Mesendoderm (in vitro differentiated cells): ENCODE measurements at regions not wholly inside any gene's neighbourhood (a gene's known extent, or its start where the extent isn't known, plus 50 kb on each side); places are given as distances from the start of the nearest gene placed in this dataset.

Experiments used
- DNase-seq: peaks from one replicate; pipeline ENCODE4 v3.0.0; 2013
- H2AK5ac ChIP-seq: 2 replicates; pipeline ENCODE4 v1.6.1; 2013; ENCODE audit warnings: low read length, inconsistent platforms
- H2BK120ac ChIP-seq: 2 replicates; pipeline ENCODE4 v1.6.1; 2013; ENCODE audit warnings: low read depth, mild to moderate bottlenecking, low read length, moderate library complexity, mixed read lengths
- H2BK15ac ChIP-seq: replicated peaks from 2 replicates; pipeline ENCODE4 v1.6.1; 2013; ENCODE audit warnings: low read depth, mild to moderate bottlenecking, moderate library complexity
- H2BK5ac ChIP-seq: 2 replicates; pipeline ENCODE4 v1.6.1; 2013; ENCODE audit warnings: low read length, inconsistent platforms
- H3K18ac ChIP-seq: 2 replicates; pipeline ENCODE4 v1.6.1; 2013; ENCODE audit warnings: mild to moderate bottlenecking, low read length, mixed read lengths
- H3K23ac ChIP-seq: one replicate; pipeline ENCODE4 v1.6.1; 2013; ENCODE audit warnings: low read length
- H3K27ac ChIP-seq: 2 replicates; pipeline ENCODE4 v1.5.1; 2013; ENCODE audit warnings: low read depth, mild to moderate bottlenecking, inconsistent platforms, low read length, moderate library complexity
- H3K27me3 ChIP-seq: 2 replicates; pipeline ENCODE4 v1.6.1; 2013; ENCODE audit warnings: low read length, control low read depth, mild to moderate bottlenecking, inconsistent platforms; ENCODE audit not compliant: insufficient read depth, poor library complexity
- H3K36me3 ChIP-seq: 2 replicates; pipeline ENCODE4 v1.6.1; 2013; ENCODE audit warnings: low read length, inconsistent platforms; ENCODE audit not compliant: control insufficient read depth, insufficient read depth
- H3K4ac ChIP-seq: one replicate; pipeline ENCODE4 v1.6.1; 2013; ENCODE audit warnings: low read depth, mild to moderate bottlenecking, low read length, moderate library complexity
- H3K4me1 ChIP-seq: 2 replicates; pipeline ENCODE4 v1.6.1; 2013; ENCODE audit warnings: low read depth, low read length, inconsistent platforms; ENCODE audit not compliant: control insufficient read depth
- H3K4me2 ChIP-seq: 2 replicates; pipeline ENCODE4 v1.6.1; 2013; ENCODE audit warnings: low read length
- H3K4me3 ChIP-seq: 2 replicates; pipeline ENCODE4 v1.5.1; 2013; ENCODE audit warnings: mild to moderate bottlenecking, low read length
- H3K56ac ChIP-seq: one replicate; pipeline ENCODE4 v1.6.1; 2013; ENCODE audit warnings: low read length
- H3K79me1 ChIP-seq: 2 replicates; pipeline ENCODE4 v1.6.1; 2013; ENCODE audit warnings: low read length, inconsistent platforms
- H3K79me2 ChIP-seq: 2 replicates; pipeline ENCODE4 v1.6.1; 2013; ENCODE audit warnings: mild to moderate bottlenecking, low read length; ENCODE audit not compliant: control insufficient read depth, insufficient read depth
- H3K9ac ChIP-seq: 2 replicates; pipeline ENCODE4 v1.6.1; 2013; ENCODE audit warnings: low read length, inconsistent platforms
- H4K5ac ChIP-seq: one replicate; pipeline ENCODE4 v1.6.1; 2013; ENCODE audit warnings: low read length
- H4K8ac ChIP-seq: one replicate; pipeline ENCODE4 v1.6.1; 2013; ENCODE audit warnings: low read depth, mild to moderate bottlenecking, control low read depth, low read length, moderate library complexity
- WGBS: extraction: QIAGEN DNeasy Blood & Tissue Kit; methylation state at CpG from one replicate; pipeline ENCODE4 v1.1.7; 2013; ENCODE audit warnings: low lambda C conversion rate, missing lambda C conversion rate; ENCODE audit not compliant: insufficient coverage; ENCODE audit errors: extremely low coverage; 5-methylcytosine and 5-hydroxymethylcytosine counted together

DNA sequence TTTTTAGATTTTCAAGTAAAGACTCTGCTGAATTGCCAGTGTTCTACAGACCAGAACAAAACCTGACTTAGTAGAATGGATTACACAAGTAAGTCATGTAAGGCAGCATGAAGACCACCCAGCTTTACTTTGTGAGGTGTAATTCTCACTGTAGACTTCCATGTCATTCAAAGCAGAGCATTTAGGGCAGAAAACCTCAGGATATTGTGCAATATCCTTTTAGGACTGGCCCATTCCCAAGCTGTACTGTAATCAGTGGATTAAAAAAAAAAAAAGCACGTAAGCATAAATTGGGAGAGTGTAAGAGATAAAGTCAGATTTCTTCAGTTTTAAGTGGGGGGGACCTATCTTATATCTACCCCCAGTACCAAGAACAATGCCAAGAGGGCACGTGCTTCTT lies 380.5 kb upstream of the PRMT6 start:
- WGBS: no CpG with 5 or more reads among the region's 2 CpGs
- no peaks in the 10 kb centered on the region for H3K79me1 ChIP-seq
- H2BK5ac ChIP-seq: no peak overlapping the region
- H3K4me3 ChIP-seq: no peak overlapping the region
- H3K18ac ChIP-seq: no peak overlapping the region
- H3K4ac ChIP-seq: no peak overlapping the region
- no peak overlapping the region for H3K27ac ChIP-seq
- H3K56ac ChIP-seq: no peak overlapping the region
- no peak overlapping the region for H2BK120ac ChIP-seq
- H3K9ac ChIP-seq: no peak overlapping the region
- no peaks in the 10 kb centered on the region for H3K4me1 ChIP-seq
- DNase-seq: no peak
- no peak overlapping the region for H3K23ac ChIP-seq
- no peak overlapping the region for H4K5ac ChIP-seq
- H2BK15ac ChIP-seq: no peak overlapping the region
- no peak overlapping the region for H4K8ac ChIP-seq
- no peaks in the 10 kb centered on the region for H3K36me3 ChIP-seq
- H3K79me2 ChIP-seq: no peaks in the 10 kb centered on the region
- no peaks in the 10 kb centered on the region for H3K27me3 ChIP-seq
- H2AK5ac ChIP-seq: no peak overlapping the region
- no peak overlapping the region for H3K4me2 ChIP-seq

- H3K27ac ChIP-seq: no peak overlapping the region
- no peak overlapping the region for H3K4me3 ChIP-seq
- WGBS: no CpG with 5 or more reads among the region's 3 CpGs
- no peak overlapping the region for H2BK120ac ChIP-seq
- H3K9ac ChIP-seq: no peak overlapping the region
- H3K36me3 ChIP-seq: no peaks in the 10 kb centered on the region
- no peak overlapping the region for H3K4me2 ChIP-seq
- no peaks in the 10 kb centered on the region for H3K79me2 ChIP-seq
- no peaks in the 10 kb centered on the region for H3K4me1 ChIP-seq
- no peak overlapping the region for H3K4ac ChIP-seq
- no peaks in the 10 kb centered on the region for H3K27me3 ChIP-seq
- H2BK5ac ChIP-seq: no peak overlapping the region
- no peak overlapping the region for H4K8ac ChIP-seq
- no peak overlapping the region for H2BK15ac ChIP-seq
- H3K79me1 ChIP-seq: no peaks in the 10 kb centered on the region
- no peak overlapping the region for H3K56ac ChIP-seq
- H2AK5ac ChIP-seq: no peak overlapping the region
- no peak overlapping the region for H3K18ac ChIP-seq
- H4K5ac ChIP-seq: no peak overlapping the region
- no peak for DNase-seq
- H3K23ac ChIP-seq: no peak overlapping the region
These were observed 379.3 kb upstream of the PRMT6 start for GRCh38 chr1:106677181-106677580.

DNA sequence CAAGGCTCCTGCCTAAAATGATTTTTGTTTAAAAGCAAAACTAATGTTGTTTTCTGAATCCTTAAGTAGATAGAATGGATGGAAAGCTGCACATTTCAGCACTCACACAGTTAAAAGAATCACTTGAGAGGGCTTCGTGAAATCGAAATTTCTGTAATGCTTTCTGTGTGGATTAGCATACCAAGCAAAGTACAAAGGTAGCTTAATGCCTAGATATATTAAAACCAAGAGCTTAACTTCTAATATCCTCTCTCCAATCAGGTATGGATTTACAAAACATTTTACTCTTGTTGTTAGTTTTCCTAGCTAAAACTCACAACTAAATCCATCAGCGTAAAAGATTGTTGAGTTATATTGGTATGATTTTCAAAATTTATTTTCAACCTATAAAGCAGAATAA lies 378.8 kb upstream of the PRMT6 start:
- Histone ChIP-seq H3K36me3 (no peaks in the 10 kb centered on the region), H3K79me1 (no peaks in the 10 kb centered on the region), H3K4me2 (no peak overlapping the region), H2BK120ac (no peak overlapping the region), H4K5ac (no peak overlapping the region), H3K4ac (no peak overlapping the region), H3K27ac (no peak overlapping the region), H4K8ac (no peak overlapping the region), H3K27me3 (no peaks in the 10 kb centered on the region), H3K18ac (no peak overlapping the region), H3K23ac (no peak overlapping the region), H3K79me2 (no peaks in the 10 kb centered on the region), H3K4me3 (no peak overlapping the region), H3K4me1 (no peaks in the 10 kb centered on the region), H3K9ac (no peak overlapping the region), H2AK5ac (no peak overlapping the region), H3K56ac (no peak overlapping the region), H2BK15ac (no peak overlapping the region), H2BK5ac (no peak overlapping the region)
- no peak for DNase-seq
- no CpG with 5 or more reads among the region's 3 CpGs for WGBS

DNA sequence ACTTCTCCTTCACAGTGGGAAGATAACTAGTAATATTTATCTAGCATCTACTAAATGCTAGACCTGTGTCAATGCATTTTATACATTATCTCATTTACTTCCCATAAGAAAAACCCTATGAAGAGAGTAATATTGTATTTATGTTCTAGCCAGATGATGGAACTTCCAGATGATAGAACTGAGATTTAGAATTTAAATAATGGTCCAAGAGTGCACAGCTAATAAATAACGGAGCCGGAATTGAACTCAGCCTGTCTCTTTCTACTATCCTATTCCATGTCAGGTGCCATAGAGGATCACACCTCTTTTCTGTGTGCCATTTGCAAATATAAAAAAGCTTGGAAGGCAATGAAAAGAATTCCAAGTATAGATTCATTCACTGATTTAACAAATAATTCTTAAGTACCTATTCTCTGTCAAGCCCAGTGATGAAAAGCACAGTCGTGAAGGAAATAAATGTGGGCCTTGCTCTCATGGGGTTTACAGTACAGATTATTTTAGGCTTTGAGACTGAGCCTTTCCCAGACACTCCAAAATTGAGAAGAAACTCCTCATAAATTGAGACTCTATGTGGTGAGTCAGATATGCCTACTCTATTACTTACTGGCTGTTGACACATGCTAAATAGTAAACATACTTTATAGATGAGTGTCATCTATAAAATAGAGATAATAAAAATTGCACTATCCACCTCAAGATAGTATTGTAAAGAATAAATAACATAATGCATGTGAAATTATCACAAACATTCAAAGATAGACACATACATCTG lies 378.0 kb upstream of the PRMT6 start:
- Histone ChIP-seq H3K4me3 (no peak overlapping the region), H3K36me3 (no peaks in the 10 kb centered on the region), H3K27ac (no peak overlapping the region), H3K4me1 (no peaks in the 10 kb centered on the region), H3K9ac (no peak overlapping the region), H3K23ac (no peak overlapping the region), H4K5ac (no peak overlapping the region), H3K18ac (no peak overlapping the region), H2BK120ac (no peak overlapping the region), H3K4ac (no peak overlapping the region), H2BK15ac (no peak overlapping the region), H3K27me3 (no peaks in the 10 kb centered on the region), H2AK5ac (no peak overlapping the region), H4K8ac (no peak overlapping the region), H3K79me2 (no peaks in the 10 kb centered on the region), H3K4me2 (no peak overlapping the region), H2BK5ac (no peak overlapping the region), H3K79me1 (no peaks in the 10 kb centered on the region), H3K56ac (no peak overlapping the region)
- WGBS: no CpG with 5 or more reads among the region's 3 CpGs
- no peak for DNase-seq

- Histone ChIP-seq H2AK5ac (no peak overlapping the region), H3K4ac (no peak overlapping the region), H3K23ac (no peak overlapping the region), H3K27me3 (no peaks in the 10 kb centered on the region), H3K18ac (no peak overlapping the region), H4K8ac (no peak overlapping the region), H3K79me2 (no peaks in the 10 kb centered on the region), H3K4me2 (no peak overlapping the region), H2BK15ac (no peak overlapping the region), H4K5ac (no peak overlapping the region), H2BK5ac (no peak overlapping the region), H3K56ac (no peak overlapping the region), H3K4me3 (no peak overlapping the region), H2BK120ac (no peak overlapping the region), H3K27ac (no peak overlapping the region), H3K36me3 (no peaks in the 10 kb centered on the region), H3K79me1 (no peaks in the 10 kb centered on the region), H3K9ac (no peak overlapping the region), H3K4me1 (no peaks in the 10 kb centered on the region)
- no peak for DNase-seq
- WGBS: no CpG with 5 or more reads among the region's 1 CpG
These were observed 376.3 kb upstream of the PRMT6 start for GRCh38 chr1:106680216-106680615.

GRCh38 chr1:106680776-106681344 lies 375.6 kb upstream of the PRMT6 start:
- H3K4me2 ChIP-seq: no peak overlapping the region
- H3K27ac ChIP-seq: no peak overlapping the region
- no peaks in the 10 kb centered on the region for H3K36me3 ChIP-seq

More at GRCh38 chr1:106680776-106681344, 375.6 kb upstream of the PRMT6 start:
- Histone ChIP-seq H3K56ac (no peak overlapping the region), H3K9ac (no peak overlapping the region), H3K4ac (no peak overlapping the region), H3K27me3 (no peaks in the 10 kb centered on the region), H4K5ac (no peak overlapping the region), H3K4me3 (no peak overlapping the region), H3K18ac (no peak overlapping the region), H3K23ac (no peak overlapping the region), H4K8ac (no peak overlapping the region), H2BK5ac (no peak overlapping the region), H3K79me2 (no peaks in the 10 kb centered on the region), H3K4me1 (no peaks in the 10 kb centered on the region), H2BK120ac (no peak overlapping the region), H3K79me1 (no peaks in the 10 kb centered on the region), H2BK15ac (no peak overlapping the region), H2AK5ac (no peak overlapping the region)
- no peak for DNase-seq
- WGBS: no CpG with 5 or more reads among the region's 4 CpGs
